ENCODE measurements at regions not wholly inside any gene's neighbourhood (a gene's known extent, or its start where the extent isn't known, plus 50 kb on each side); places are given as distances from the start of the nearest gene placed in this dataset.

DNA sequence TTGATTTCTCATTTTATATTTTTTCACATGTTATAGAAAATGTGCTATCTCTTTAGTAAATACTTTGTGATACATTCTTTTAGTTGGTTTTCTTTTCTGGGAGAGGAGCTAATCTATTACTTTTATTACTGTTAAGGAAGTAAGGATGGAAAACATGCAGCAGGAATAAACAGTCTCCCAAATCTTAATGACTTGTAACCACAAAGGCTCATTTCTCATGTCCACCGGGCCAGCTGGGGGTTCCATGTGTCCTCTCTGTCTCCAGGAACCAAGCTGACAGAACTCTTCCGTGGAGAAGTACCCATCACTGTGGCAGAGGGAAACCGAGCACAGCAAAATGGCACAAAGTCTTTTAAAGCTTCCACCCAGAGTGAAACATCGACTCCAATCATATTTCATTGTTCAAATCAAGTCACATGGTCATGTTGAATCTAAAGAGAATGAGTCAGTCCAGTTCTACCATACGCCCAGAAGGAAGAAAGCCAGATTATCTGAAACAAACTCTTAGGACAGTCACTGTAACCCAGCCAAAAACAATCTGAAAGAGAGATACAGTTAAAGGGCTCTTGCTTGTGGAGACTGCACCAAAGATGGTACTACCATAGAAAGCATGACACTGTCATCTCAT lies 97.1 kb upstream of the CDH6 start:
- H3K27ac ChIP-seq (replicated peaks) = no peak overlapping the region
- no peak overlapping the region for H3K4me3 ChIP-seq (replicated peaks; ENCODE audit: insufficient read depth, low read length)
- TF ChIP-seq, protein P1, sequence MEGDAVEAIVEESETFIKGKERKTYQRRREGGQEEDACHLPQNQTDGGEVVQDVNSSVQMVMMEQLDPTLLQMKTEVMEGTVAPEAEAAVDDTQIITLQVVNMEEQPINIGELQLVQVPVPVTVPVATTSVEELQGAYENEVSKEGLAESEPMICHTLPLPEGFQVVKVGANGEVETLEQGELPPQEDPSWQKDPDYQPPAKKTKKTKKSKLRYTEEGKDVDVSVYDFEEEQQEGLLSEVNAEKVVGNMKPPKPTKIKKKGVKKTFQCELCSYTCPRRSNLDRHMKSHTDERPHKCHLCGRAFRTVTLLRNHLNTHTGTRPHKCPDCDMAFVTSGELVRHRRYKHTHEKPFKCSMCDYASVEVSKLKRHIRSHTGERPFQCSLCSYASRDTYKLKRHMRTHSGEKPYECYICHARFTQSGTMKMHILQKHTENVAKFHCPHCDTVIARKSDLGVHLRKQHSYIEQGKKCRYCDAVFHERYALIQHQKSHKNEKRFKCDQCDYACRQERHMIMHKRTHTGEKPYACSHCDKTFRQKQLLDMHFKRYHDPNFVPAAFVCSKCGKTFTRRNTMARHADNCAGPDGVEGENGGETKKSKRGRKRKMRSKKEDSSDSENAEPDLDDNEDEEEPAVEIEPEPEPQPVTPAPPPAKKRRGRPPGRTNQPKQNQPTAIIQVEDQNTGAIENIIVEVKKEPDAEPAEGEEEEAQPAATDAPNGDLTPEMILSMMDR (IDR thresholded peaks at IDR 0.05; ENCODE audit: insufficient read depth, low read length) = no peak
- TF ChIP-seq, protein P2, sequence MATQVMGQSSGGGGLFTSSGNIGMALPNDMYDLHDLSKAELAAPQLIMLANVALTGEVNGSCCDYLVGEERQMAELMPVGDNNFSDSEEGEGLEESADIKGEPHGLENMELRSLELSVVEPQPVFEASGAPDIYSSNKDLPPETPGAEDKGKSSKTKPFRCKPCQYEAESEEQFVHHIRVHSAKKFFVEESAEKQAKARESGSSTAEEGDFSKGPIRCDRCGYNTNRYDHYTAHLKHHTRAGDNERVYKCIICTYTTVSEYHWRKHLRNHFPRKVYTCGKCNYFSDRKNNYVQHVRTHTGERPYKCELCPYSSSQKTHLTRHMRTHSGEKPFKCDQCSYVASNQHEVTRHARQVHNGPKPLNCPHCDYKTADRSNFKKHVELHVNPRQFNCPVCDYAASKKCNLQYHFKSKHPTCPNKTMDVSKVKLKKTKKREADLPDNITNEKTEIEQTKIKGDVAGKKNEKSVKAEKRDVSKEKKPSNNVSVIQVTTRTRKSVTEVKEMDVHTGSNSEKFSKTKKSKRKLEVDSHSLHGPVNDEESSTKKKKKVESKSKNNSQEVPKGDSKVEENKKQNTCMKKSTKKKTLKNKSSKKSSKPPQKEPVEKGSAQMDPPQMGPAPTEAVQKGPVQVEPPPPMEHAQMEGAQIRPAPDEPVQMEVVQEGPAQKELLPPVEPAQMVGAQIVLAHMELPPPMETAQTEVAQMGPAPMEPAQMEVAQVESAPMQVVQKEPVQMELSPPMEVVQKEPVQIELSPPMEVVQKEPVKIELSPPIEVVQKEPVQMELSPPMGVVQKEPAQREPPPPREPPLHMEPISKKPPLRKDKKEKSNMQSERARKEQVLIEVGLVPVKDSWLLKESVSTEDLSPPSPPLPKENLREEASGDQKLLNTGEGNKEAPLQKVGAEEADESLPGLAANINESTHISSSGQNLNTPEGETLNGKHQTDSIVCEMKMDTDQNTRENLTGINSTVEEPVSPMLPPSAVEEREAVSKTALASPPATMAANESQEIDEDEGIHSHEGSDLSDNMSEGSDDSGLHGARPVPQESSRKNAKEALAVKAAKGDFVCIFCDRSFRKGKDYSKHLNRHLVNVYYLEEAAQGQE (IDR thresholded peaks at IDR 0.05; ENCODE audit: insufficient replicate concordance, low read depth) = no peak
- TF ChIP-seq SPI1 (IDR thresholded peaks at IDR 0.05; ENCODE audit: borderline replicate concordance, low read depth) (no peak), GABPA (IDR thresholded peaks at IDR 0.05; ENCODE audit: low read depth) (no peak), POLR2AphosphoS5 (IDR thresholded peaks at IDR 0.05; ENCODE audit: low read depth) (no peak)
- no peaks in the 10 kb centered on the region for H3K27me3 ChIP-seq (ENCODE audit: insufficient read depth, poor library complexity, severe bottlenecking)
- no peak for DNase-seq (ENCODE audit: low read depth in 1 of 2, low spot score in 1 of 2)

DNA sequence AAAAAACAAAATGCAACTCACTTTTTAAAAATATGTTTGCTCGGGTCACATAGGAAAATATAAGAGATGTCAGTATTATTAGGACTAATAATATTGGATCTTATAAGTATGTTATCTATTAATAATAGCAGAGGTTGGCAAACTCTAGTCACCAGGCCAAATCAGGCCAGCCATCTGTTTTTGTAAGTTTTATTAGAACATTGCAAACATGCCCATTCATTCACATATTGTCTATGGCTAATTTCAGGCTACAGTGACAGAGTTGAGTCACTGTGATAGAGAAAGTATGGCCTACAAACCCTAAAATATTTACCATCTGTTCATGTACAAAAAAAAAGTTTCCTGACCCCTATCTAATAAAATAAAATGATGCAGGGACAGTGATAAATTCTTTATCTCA lies 97.7 kb upstream of the CDH6 start:
- H3K4me3 ChIP-seq (replicated peaks; ENCODE audit: insufficient read depth, low read length) = no peak overlapping the region
- no peak for DNase-seq (ENCODE audit: low read depth in 1 of 2, low spot score in 1 of 2)
- TF ChIP-seq GABPA (IDR thresholded peaks at IDR 0.05; ENCODE audit: low read depth) (no peak), SPI1 (IDR thresholded peaks at IDR 0.05; ENCODE audit: borderline replicate concordance, low read depth) (no peak), POLR2AphosphoS5 (IDR thresholded peaks at IDR 0.05; ENCODE audit: low read depth) (no peak)
- TF ChIP-seq, protein P1 (IDR thresholded peaks at IDR 0.05; ENCODE audit: insufficient read depth, low read length) = no peak
- TF ChIP-seq, protein P2 (IDR thresholded peaks at IDR 0.05; ENCODE audit: insufficient replicate concordance, low read depth) = no peak
- no peaks in the 10 kb centered on the region for H3K27me3 ChIP-seq (ENCODE audit: insufficient read depth, poor library complexity, severe bottlenecking)
- H3K27ac ChIP-seq (replicated peaks) = no peak overlapping the region

DNA sequence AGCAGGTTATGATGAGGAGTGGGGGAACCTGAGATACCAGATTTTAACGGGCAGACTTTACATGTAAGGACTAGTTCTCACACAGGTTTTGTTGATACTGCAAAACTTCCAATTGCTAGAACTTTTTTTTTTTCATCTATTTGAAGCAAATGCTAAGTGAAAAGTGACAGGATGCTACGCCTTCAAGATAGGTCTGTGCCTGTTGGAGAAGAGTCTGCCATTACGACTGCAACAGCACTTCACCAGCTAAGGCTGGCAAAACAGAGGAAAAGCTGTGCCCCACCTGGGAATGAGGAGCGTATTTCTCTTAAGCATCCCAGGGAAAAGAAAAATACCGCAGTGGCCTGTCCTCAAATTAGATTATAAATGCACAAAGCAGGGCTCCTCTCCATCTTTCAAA lies 102.0 kb upstream of the CDH6 start:
- DNase-seq (ENCODE audit: low read depth in 1 of 2, low spot score in 1 of 2) = no peak
- TF ChIP-seq, protein P1 (IDR thresholded peaks at IDR 0.05; ENCODE audit: insufficient read depth, low read length) = no peak
- TF ChIP-seq POLR2AphosphoS5 (IDR thresholded peaks at IDR 0.05; ENCODE audit: low read depth) (no peak), GABPA (IDR thresholded peaks at IDR 0.05; ENCODE audit: low read depth) (no peak), SPI1 (IDR thresholded peaks at IDR 0.05; ENCODE audit: borderline replicate concordance, low read depth) (no peak)
- TF ChIP-seq, protein P2 (IDR thresholded peaks at IDR 0.05; ENCODE audit: insufficient replicate concordance, low read depth) = no peak
- Histone ChIP-seq H3K4me3 (replicated peaks; ENCODE audit: insufficient read depth, low read length) (no peak overlapping the region), H3K27ac (replicated peaks) (no peak overlapping the region), H3K27me3 (ENCODE audit: insufficient read depth, poor library complexity, severe bottlenecking) (no peaks in the 10 kb centered on the region)

All from HL-60 (cell line).